GM13976 (cell line): ENCODE measurements at regions not wholly inside any gene's neighbourhood (a gene's known extent, or its start where the extent isn't known, plus 50 kb on each side); places are given as distances from the start of the nearest gene placed in this dataset.
"Not testable (repeated sequence)": the region's sequence is repeated elsewhere in the genome, so short reads cannot be mapped to it uniquely, and the experiment has no call there.

Experiments
- DNase-seq: peaks from one replicate; pipeline ENCODE4 v3.0.0; 2012; ENCODE audit warnings: low spot score
- CTCF ChIP-seq: IDR thresholded peaks from 2 replicates; pipeline ENCODE4 v1.5.1; 2012; ENCODE audit warnings: borderline replicate concordance, mild to moderate bottlenecking; ENCODE audit not compliant: insufficient read depth; ENCODE audit errors: extremely low read depth, missing control alignments, control extremely low read depth
- in situ Hi-C: fragments of 300-500 bp; cut with MboI; formaldehyde crosslinking; loops from one replicate; pipeline ENCODE4 v1.12.0; 2022; ENCODE audit warnings: low sequenced_read_pairs, mixed read lengths, inconsistent platforms; ENCODE audit not compliant: unreplicated experiment

GRCh38 chr14:92223025-92223424 is 99.9 kb upstream of the SLC24A4 start:
- DNase-seq, result no peak
- no peak for TF ChIP-seq CTCF
- in situ Hi-C loops, result no loop called here

DNA sequence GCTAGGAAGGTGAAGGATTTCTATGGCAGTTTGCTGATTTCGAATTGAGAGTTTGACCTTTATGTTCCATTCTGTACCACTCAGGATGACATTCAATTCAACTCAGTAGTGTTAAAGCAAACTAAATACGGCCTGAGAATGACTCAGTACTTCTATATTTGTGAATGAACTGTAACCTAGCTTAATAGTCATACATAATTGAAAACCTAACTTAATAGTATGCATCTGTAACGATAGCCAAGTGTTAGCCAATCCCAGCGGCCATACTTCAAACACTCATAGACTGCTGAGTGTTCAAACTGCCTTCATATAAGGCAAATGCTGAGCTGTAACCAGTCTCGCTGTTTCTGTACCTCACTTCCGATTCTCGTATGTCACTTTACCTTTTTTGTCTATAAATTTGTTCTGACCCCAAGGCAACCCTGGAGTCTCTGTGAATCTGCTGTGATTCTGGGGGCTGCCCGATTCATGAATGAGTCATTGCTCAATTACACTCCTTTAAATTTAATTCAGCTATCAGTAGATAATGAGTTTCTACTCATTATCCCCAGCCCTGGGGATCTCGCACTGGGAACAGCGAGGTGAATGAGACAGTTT is 98.5 kb upstream of the SLC24A4 start:
- no peak for TF ChIP-seq CTCF
- in situ Hi-C loops, result no loop called here
- no peak for DNase-seq

- no peak for DNase-seq
- in situ Hi-C loops, result no loop called here
- TF ChIP-seq CTCF, result no peak
Observed at GRCh38 chr14:92225731-92226130, 97.2 kb upstream of the SLC24A4 start.

DNA sequence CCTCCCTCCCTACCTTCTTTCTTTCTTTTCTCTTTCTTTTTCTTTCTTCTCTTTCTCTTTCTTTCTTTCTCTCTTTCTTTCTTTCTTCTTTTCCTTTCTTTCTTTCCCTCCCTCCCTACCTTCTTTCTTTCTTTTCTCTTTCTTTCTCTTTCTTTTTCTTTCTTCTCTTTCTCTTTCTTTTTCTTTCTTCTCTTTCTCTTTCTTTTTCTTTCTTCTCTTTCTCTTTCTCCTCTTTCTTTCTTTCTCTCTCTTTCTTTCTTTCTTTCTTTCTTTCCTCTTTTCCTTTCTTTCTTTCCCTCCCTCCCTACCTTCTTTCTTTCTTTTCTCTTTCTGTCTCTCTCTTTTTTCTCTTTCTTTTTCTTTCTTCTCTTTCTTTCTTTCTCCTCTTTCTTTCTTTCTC is 96.8 kb upstream of the SLC24A4 start:
- DNase-seq, in situ Hi-C loops: not testable (repeated sequence)

GRCh38 chr14:92236243-92236900 is 86.6 kb upstream of the SLC24A4 start:
- no peak for DNase-seq
- in situ Hi-C loops, result no loop called here
- no peak for TF ChIP-seq CTCF

- no peak for DNase-seq
- TF ChIP-seq CTCF, result no peak
- in situ Hi-C loops, result no loop called here
Observed at GRCh38 chr14:92240658-92241057, 82.3 kb upstream of the SLC24A4 start.

DNA sequence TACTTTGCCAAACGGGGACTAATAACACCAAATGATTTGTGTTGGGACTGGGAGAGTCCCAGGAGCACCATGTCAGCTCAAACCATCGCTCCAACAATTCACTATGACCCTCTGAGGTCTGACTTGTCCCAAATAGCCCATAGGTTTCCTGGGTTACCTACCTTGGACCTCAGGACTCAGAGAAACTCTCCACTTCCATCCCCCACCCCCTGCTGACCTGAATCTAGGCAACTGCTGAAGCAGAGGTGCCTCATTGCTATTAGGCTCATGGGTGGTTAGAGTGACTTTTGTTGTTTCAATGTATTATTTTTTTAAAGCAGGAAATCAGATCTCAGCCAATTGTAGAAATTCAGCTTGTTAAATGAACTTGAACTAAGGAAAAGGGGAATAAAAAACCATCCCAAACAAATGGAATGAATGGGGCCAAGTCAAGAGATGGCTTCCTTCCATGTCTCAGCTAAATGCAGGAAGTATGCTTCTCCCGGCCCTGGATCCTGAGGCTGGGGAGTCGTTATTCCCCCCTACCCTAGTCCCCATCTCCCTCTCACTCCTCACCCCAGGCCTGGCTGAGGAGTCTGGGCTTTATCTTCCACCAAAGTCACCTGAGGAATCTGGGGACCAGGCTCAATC is 80.9 kb upstream of the SLC24A4 start:
- DNase-seq, result no peak
- in situ Hi-C loops, result no loop called here
- TF ChIP-seq CTCF, result no peak
